Pancreas (tissue), 10 donors: ENCODE measurements at regions not wholly inside any gene's neighbourhood (a gene's known extent, or its start where the extent isn't known, plus 50 kb on each side); places are given as distances from the start of the nearest gene placed in this dataset.

Source experiments
- ATAC-seq, 4 donors: fragments of 200-7000 bp; cut with Tn5 transposase; one replicate each; pipeline versions ENCODE4 v1.8.0 to v1.9.1; 2020; ENCODE audit warnings: mild to moderate bottlenecking in 4 of 4, moderate library complexity in 4 of 4
- DNase-seq, 6 donors: peaks; one replicate each; pipeline ENCODE4 v3.0.0-alpha.2; 2020
- FAIRE-seq: peaks from 2 replicates; lab custom pipeline; 2012; peaks lifted over from hg19 to GRCh38; lab: Jason Lieb, UNC
- H3K27ac ChIP-seq, 4 donors: fragments of 200-600 bp; sonication (generic); 1 replicate in 3 of 4; 2 replicates in 1 of 4; pipeline versions ENCODE4 v1.5.0 to v1.8.0; 2020
- H3K27me3 ChIP-seq, 4 donors: fragments of 200-600 bp; one replicate each; pipeline ENCODE4 v1.8.0; 2021
- H3K36me3 ChIP-seq, 3 donors: fragments of 200-600 bp; sonication (generic) in 1 of 3; one replicate each; pipeline versions ENCODE4 v1.5.0 to v1.8.0; 2020 to 2021
- H3K4me1 ChIP-seq, 3 donors: fragments of 200-600 bp; one replicate each; pipeline ENCODE4 v1.8.0; 2021
- H3K4me3 ChIP-seq, 4 donors: fragments of 200-600 bp; sonication (generic) in 2 of 4; one replicate each; pipeline versions ENCODE4 v1.5.0 to v1.8.0; 2020 to 2021
- H3K9me3 ChIP-seq, 4 donors: fragments of 200-600 bp; one replicate each; pipeline ENCODE4 v1.8.0; 2021
- CTCF ChIP-seq, 4 donors: fragments of 200-600 bp; sonication (generic) in 3 of 4; IDR thresholded peaks; one replicate each; pipeline versions ENCODE4 v1.5.0 to v1.8.0; 2021; ENCODE audit warnings: antibody characterized with exemption in 4 of 4
- WGBS, 2 donors: extraction: QIAGEN DNeasy Blood & Tissue Kit; methylation state at CpG; one replicate each; pipeline ENCODE4 v1.1.7; 2013; 5-methylcytosine and 5-hydroxymethylcytosine counted together
- intact Hi-C, 3 donors: fragments of 100-400 bp; cut with DNase I; formaldehyde crosslinking; loops; one replicate each; pipeline versions ENCODE4 v1.11.1 to v1.14.2; 2022
- donor health status: healthy with polysubstance abuse.
- donor health status: DM: no; HTN: no; CAD: no; lungs with moderate emphysema.
- donor health status: DM: no; HTN: no; CAD: no.
- donor health status: control.
- donor health status: control.
- donor health status: Bipolar disorder and iron deficiency.
- donor health status: DM: yes; HTN: yes; CAD: no.
- donor health status: DM: no; HTN: no; CAD: no.
- donor health status: DM: no; HTN: no; CAD: no.
- donor health status: DM: yes; HTN: yes; CAD: no.

DNA sequence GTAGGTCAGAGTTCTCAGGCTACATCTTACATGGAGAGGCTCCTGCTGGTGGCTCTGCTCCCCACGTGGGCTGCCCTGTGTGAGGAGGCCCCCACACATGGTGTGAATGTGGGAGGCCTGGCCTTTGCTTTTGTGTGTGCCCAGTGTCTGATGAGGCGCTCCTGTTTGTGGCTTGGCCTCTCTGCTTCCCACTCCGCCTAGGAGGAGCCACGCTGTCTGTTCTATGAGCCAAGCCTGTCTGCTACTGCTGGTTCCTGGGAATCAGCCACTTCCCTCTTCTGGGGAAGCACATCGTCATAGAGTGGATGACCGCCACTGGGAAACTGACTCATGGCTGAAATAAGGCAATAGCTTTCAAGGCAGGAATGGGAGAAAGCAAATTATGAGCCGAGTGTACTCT, 87.1 kb downstream of the CYP26A1 start:
- no peak overlapping the region for H3K4me3 ChIP-seq
- DNase-seq (peak in 3 of 6 donors; percentile 4 to 38 (median 10)), FAIRE-seq (no peak), ATAC-seq (peak in 3 of 4 donors; percentile 51 to 89 (median 74))
- no peak overlapping the region for H3K27ac ChIP-seq
- H3K9me3 ChIP-seq, result no peaks in the 10 kb centered on the region
- no peak for TF ChIP-seq CTCF (IDR thresholded peaks at IDR 0.05)
- intact Hi-C loops, result no loop called here
- H3K27me3 ChIP-seq, result no peaks in the 10 kb centered on the region
- no peaks in the 10 kb centered on the region for H3K4me1 ChIP-seq
- H3K36me3 ChIP-seq, result no peaks in the 10 kb centered on the region
- 72 to 74% methylated on average over 7 of the region's 7 CpGs for WGBS, 2 donors

DNA sequence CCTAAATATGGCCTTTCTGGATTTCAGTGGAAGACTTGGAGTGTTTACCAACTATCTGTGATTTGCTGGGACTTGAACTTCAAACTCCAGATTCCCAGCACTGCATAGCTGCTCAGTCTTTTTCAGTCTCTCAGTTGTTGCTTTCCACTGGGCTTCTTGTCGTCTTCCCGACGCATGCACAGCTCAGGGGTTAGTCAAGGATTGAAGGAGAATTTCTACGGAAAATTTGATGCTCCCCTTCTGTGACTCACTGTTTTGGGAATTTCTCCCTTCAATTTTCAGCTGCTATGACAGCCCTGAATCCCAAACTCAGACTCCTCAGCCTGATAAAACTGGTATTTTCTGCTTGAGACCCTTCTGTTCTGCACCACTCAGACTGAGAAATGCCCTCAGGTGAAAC, 91.7 kb downstream of the CYP26A1 start:
- FAIRE-seq, result no peak
- no peak for ATAC-seq
- H3K9me3 ChIP-seq, result no peaks in the 10 kb centered on the region

GRCh38 chr10:93166134-93166533, 92.4 kb downstream of the CYP26A1 start:
- Histone ChIP-seq H3K27ac (no peak overlapping the region), H3K4me3 (no peak overlapping the region), H3K4me1 (no peaks in the 10 kb centered on the region), H3K27me3 (no peaks in the 10 kb centered on the region), H3K36me3 (no peaks in the 10 kb centered on the region), H3K9me3 (no peaks in the 10 kb centered on the region)
- intact Hi-C loops, result no loop called here
- ATAC-seq, result no peak
- WGBS, 2 donors, result 26 to 31% methylated on average over 4 of the region's 4 CpGs
- no peak for FAIRE-seq
- DNase-seq, result no peak
- TF ChIP-seq CTCF (IDR thresholded peaks at IDR 0.05), result no peak

More for the DNA sequence above, 91.7 kb downstream of the CYP26A1 start:
- intact Hi-C loops, result no loop called here
- no peaks in the 10 kb centered on the region for H3K27me3 ChIP-seq
- no peaks in the 10 kb centered on the region for H3K4me1 ChIP-seq
- no peaks in the 10 kb centered on the region for H3K36me3 ChIP-seq
- H3K4me3 ChIP-seq, result no peak overlapping the region
- no peak for TF ChIP-seq CTCF (IDR thresholded peaks at IDR 0.05)
- H3K27ac ChIP-seq, result no peak overlapping the region
- WGBS, 2 donors, result 88 to 89% methylated on average over 4 of the region's 4 CpGs
- DNase-seq, result no peak

GRCh38 chr10:93171837-93172236, 98.1 kb downstream of the CYP26A1 start:
- intact Hi-C loops, result no loop called here
- DNase-seq (no peak), FAIRE-seq (no peak), ATAC-seq (no peak)
- Histone ChIP-seq H3K36me3 (no peaks in the 10 kb centered on the region), H3K4me3 (no peak overlapping the region), H3K9me3 (no peaks in the 10 kb centered on the region), H3K27ac (no peak overlapping the region), H3K27me3 (no peaks in the 10 kb centered on the region), H3K4me1 (no peaks in the 10 kb centered on the region)
- no peak for TF ChIP-seq CTCF (IDR thresholded peaks at IDR 0.05)

DNA sequence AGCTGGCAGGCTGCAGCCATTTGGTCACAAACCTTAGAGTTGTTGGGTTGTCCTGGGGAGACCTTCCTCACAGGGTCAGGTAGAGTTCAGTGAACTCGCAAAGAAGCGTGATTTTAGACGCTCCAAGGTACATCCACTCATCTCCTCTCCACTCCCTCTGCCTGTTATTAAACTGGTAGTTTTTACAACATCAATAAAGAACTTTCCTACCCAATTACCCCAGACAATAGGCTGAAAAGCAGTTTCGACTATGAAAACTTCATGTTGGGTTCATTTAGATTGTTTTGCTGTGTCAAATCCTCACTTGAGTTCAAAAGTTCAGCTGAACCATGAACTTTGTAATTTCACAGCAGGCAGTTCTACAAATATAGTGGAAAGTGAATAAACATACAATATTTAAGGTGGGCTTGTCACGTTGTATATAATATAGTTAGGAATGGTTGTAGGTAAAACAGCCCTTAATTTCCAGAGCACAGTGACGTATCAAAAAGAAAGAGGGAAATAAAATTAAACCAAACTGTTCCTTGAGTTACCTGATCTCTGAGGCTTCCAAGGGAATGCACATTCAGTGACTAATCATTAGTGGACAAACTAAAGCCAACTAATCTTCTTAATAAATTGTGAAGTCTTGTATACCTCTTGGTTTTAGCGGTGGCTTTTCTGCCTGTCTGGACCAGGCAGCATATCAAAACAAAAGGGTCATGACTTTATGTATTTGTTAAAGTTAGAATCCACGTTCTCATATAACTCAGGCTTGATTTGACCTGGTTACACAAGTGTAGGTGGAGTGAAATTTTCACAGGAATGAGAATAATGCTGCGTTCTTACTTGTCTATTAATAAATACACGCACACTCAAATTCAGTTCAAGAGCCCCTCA, 100.5 kb downstream of the CYP26A1 start:
- H3K36me3 ChIP-seq, result no peaks in the 10 kb centered on the region
- H3K27ac ChIP-seq, result no peak overlapping the region
- intact Hi-C loops, result no loop called here
- no peak overlapping the region for H3K4me3 ChIP-seq
- DNase-seq (no peak), FAIRE-seq (no peak), ATAC-seq (no peak)
- H3K4me1 ChIP-seq, result no peaks in the 10 kb centered on the region
- TF ChIP-seq CTCF (IDR thresholded peaks at IDR 0.05), result no peak
- H3K9me3 ChIP-seq, result no peaks in the 10 kb centered on the region
- WGBS, 2 donors, result 45 to 48% methylated on average over 10 of the region's 10 CpGs
- no peaks in the 10 kb centered on the region for H3K27me3 ChIP-seq
